GM12864 (cell line): ENCODE measurements at regions not wholly inside any gene's neighbourhood (a gene's known extent, or its start where the extent isn't known, plus 50 kb on each side); places are given as distances from the start of the nearest gene placed in this dataset.
"Not testable (repeated sequence)": the region's sequence is repeated elsewhere in the genome, so short reads cannot be mapped to it uniquely, and the experiment has no call there.

ENCODE experiments used
- DNase-seq: peaks from one replicate; pipeline ENCODE4 v3.0.0-alpha.2; 2011; ENCODE audit warnings: low read depth
- H3K4me3 ChIP-seq: 2 replicates; pipeline ENCODE4 v1.5.1; 2011; ENCODE audit warnings: mild to moderate bottlenecking, low read depth, low read length, control low read depth
- TF ChIP-seq, protein P1 (sequence below): IDR thresholded peaks from 2 replicates; pipeline ENCODE4 v1.5.1; 2011; ENCODE audit warnings: low read depth, mild to moderate bottlenecking, moderate library complexity, low read length, control low read depth, inconsistent platforms; ENCODE audit errors: missing control alignments

DNA sequence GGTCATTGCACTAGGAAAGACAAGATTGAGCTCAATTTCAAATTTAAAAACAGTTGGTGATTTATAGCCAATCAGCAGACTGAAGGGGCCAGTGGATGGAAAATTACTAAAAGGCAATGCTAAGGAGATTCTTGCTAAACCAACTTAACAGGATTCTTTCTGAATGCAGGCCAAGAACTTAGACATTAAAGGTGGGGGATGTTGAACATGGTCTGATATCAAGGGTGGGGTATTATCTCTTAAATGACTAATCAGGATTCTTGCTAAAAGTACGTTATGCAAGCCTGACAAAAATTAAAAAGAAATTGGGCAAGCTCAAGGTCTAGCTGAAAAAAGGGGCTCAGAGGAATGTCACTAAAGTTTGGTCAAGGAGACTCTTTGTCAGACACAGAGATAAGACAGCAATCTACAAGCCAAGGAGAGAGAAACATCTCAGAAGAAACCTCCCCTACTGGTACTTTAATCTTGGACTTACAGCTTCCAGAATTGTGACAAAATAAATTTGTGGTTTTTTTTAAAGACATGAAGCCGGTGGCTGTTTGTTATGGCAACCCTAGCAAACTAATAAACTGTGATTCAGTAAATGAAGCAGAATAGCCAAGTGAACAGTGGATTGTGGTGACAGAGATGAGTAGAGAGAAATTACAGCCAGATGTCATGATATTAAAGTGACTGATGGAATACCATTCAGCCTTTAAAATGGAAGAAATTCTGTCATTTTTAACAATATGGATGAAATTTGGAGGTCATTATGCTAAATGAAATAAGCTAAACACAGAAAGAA lies 120.3 kb upstream of the KLHL4 start:
- DNase-seq: no peak
- TF ChIP-seq, protein P1, sequence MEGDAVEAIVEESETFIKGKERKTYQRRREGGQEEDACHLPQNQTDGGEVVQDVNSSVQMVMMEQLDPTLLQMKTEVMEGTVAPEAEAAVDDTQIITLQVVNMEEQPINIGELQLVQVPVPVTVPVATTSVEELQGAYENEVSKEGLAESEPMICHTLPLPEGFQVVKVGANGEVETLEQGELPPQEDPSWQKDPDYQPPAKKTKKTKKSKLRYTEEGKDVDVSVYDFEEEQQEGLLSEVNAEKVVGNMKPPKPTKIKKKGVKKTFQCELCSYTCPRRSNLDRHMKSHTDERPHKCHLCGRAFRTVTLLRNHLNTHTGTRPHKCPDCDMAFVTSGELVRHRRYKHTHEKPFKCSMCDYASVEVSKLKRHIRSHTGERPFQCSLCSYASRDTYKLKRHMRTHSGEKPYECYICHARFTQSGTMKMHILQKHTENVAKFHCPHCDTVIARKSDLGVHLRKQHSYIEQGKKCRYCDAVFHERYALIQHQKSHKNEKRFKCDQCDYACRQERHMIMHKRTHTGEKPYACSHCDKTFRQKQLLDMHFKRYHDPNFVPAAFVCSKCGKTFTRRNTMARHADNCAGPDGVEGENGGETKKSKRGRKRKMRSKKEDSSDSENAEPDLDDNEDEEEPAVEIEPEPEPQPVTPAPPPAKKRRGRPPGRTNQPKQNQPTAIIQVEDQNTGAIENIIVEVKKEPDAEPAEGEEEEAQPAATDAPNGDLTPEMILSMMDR: no peak
- no peak overlapping the region for H3K4me3 ChIP-seq

GRCh38 chrX:87402256-87402655 lies 115.3 kb upstream of the KLHL4 start:
- no peak overlapping the region for H3K4me3 ChIP-seq
- TF ChIP-seq, protein P1: no peak
- no peak for DNase-seq

- no peak for DNase-seq
- H3K4me3 ChIP-seq: no peak overlapping the region
- TF ChIP-seq, protein P1: no peak
Observed at GRCh38 chrX:87403551-87403950, 114.1 kb upstream of the KLHL4 start.

GRCh38 chrX:87409113-87409841 lies 108.3 kb upstream of the KLHL4 start:
- DNase-seq: no peak
- TF ChIP-seq, protein P1: no peak
- H3K4me3 ChIP-seq: no peak overlapping the region

- no peak for DNase-seq
Observed at GRCh38 chrX:87425618-87426017, 92.0 kb upstream of the KLHL4 start.

DNA sequence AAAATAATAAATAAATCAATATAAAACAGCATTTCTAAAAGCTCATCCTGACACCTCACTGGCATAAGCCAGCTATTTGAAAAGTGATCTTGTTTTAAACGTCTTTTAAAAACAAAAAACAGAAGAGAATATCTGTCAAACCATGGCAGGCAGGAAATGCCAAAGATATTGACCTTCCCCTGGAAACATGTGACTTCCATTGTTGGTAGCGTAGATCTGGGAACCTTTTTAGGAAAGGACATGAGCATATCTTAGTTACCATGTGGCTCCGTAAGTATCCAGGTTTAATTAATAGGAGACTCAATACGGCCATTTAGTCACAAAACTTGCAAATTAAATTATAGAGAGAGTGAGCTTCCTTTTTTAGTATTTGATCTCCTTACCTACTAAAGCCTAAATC lies 83.0 kb upstream of the KLHL4 start:
- no peak for DNase-seq
- H3K4me3 ChIP-seq: no peak overlapping the region
- TF ChIP-seq, protein P1: no peak

More at GRCh38 chrX:87425618-87426017, 92.0 kb upstream of the KLHL4 start:
- H3K4me3 ChIP-seq: no peak overlapping the region
- TF ChIP-seq, protein P1: no peak

GRCh38 chrX:87448613-87449012 lies 69.0 kb upstream of the KLHL4 start:
- H3K4me3 ChIP-seq, DNase-seq: not testable (repeated sequence)

DNA sequence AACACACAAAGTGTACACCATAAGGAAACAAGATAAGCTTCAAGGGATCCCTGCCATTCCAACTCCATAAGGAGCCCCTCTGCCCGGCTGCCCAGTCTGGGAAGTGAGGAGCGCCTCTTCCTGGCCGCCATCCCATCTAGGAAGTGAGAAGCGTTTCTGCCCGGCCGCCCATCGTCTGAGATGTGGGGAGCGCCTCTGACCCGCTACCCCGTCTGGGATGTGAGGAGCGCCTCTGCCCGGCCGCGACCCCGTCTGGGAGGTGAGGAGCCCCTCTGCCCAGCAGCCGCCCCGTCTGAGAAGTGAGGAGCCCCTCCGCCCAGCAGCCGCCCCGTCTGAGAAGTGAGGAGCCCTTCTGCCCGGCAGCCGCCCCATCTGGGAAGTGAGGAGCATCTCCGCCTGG lies 51.8 kb upstream of the KLHL4 start:
- DNase-seq, H3K4me3 ChIP-seq: not testable (repeated sequence)
